ENCODE measurements at regions not wholly inside any gene's neighbourhood (a gene's known extent, or its start where the extent isn't known, plus 50 kb on each side); places are given as distances from the start of the nearest gene placed in this dataset.

DNA sequence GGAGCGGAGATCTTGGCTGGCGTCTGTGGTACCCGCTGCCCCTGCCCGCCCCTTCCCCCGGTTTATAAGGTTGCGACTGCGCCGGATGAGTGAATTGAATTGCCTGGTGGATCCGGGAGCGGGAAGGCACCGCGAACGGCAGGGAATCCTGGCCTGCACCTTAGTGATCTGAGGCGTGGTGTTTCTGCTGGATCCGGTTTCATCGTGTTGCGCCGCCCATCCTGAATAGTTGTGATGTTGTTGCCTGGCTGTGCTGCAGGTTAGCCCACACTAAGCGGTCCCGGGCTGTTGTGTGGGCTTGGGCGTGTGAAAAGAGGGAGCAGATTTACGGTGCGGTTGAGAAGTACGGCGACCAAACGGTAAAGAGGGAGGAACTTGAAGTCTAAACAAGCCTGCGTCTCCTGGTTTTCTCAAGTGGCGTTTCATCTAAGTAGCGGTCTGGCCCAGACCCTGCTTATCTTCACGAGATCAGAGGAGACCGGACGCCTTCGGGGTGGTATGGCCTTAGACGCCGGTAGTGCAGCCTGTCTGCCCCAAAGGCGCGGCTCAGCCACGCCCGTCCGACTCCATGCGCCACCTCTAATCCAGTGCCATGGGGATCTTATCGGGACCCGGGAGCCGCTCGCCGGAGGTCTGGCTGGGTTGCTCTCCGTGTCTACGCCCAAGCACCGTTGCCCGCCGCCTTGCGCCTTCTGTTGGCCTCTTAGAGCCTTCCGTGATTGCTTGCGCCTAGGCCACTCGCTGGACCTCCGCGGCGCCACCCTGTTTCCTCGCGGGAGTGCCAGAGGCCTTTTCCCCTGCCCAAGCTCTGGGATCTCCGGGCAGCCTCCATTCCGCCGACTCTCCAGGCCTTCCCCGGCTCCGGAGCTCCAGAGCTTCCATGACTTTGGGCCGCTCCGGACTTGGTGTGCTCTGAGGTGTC, 87.5 kb upstream of the RHOU start:
- Histone ChIP-seq H3K9me3 (no peaks in the 10 kb centered on the region), H3K4me1 (peaks cover 20 to 24% (median 20%) of the 10 kb centered on the region in 4 donors), H3K36me3 (no peaks in the 10 kb centered on the region), H3K27me3 (peaks cover 9 to 64% (median 56%) of the 10 kb centered on the region in 4 donors), H3K4me3 (peak overlapping the region; percentile 41 to 58 (median 42)), H3K27ac (replicated peaks in 1 of 4) (no peak overlapping the region)
- peak; percentile 91 for DNase-seq (ENCODE audit: extremely low spot score)
- WGBS: 5% methylated on average over 41 of the region's 67 CpGs
- intact Hi-C loops (cut with DNase I): no loop called here
- TF ChIP-seq POLR2A (IDR thresholded peaks at IDR 0.05; ENCODE audit: low read depth): no peak
- TF ChIP-seq POLR2AphosphoS5 (IDR thresholded peaks at IDR 0.05): no peak
- no peak for TF ChIP-seq EP300 (IDR thresholded peaks at IDR 0.05)
- TF ChIP-seq, protein P1, sequence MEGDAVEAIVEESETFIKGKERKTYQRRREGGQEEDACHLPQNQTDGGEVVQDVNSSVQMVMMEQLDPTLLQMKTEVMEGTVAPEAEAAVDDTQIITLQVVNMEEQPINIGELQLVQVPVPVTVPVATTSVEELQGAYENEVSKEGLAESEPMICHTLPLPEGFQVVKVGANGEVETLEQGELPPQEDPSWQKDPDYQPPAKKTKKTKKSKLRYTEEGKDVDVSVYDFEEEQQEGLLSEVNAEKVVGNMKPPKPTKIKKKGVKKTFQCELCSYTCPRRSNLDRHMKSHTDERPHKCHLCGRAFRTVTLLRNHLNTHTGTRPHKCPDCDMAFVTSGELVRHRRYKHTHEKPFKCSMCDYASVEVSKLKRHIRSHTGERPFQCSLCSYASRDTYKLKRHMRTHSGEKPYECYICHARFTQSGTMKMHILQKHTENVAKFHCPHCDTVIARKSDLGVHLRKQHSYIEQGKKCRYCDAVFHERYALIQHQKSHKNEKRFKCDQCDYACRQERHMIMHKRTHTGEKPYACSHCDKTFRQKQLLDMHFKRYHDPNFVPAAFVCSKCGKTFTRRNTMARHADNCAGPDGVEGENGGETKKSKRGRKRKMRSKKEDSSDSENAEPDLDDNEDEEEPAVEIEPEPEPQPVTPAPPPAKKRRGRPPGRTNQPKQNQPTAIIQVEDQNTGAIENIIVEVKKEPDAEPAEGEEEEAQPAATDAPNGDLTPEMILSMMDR (IDR thresholded peaks at IDR 0.05): no peak

DNA sequence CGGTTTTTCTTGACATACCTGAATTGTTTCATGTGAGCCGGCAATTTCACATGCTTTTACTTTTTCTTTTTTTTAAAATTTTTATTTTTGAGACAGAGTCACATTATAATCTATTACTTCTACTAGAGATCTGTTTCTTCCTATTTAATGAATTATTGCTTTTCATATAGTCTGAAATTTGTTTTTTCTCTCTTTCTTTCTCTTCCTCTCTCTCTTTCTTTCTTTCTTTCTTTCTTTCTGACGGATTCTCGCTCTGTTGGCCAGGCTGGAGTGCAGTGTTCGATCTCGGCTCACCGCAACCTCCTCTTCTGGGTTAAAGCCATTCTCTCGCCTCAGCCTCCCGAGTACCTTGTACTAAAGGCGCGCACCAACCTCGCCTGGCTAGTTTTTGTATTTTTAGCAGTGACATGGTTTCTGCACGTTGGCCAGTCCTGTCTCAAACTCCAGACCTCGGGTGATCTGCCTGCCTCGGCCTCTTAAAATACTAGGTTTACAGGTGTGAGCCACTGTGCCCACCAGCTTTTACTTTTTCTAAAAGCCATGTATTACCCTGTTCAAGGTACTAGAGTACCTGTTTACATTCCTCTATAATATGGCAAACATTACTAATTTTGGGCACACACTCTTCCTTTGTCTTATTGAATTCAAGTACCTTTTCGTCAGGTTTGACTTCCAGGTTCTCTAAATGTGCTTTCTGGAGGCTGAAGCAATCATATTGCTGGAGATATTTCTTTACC, 86.5 kb upstream of the RHOU start:
- intact Hi-C loops (cut with DNase I): no loop called here
- H3K27me3 ChIP-seq: peaks cover 9 to 74% (median 64%) of the 10 kb centered on the region in 4 donors
- no peak overlapping the region for H3K27ac ChIP-seq (replicated peaks in 1 of 4)
- TF ChIP-seq, protein P1 (IDR thresholded peaks at IDR 0.05): no peak
- TF ChIP-seq POLR2A (IDR thresholded peaks at IDR 0.05; ENCODE audit: low read depth) (no peak), POLR2AphosphoS5 (IDR thresholded peaks at IDR 0.05) (no peak), EP300 (IDR thresholded peaks at IDR 0.05) (no peak)
- H3K4me3 ChIP-seq: peak overlapping the region in 1 of 4 donors; percentile 41
- no peaks in the 10 kb centered on the region for H3K9me3 ChIP-seq
- H3K36me3 ChIP-seq: no peaks in the 10 kb centered on the region
- 63% methylated on average over 16 of the region's 16 CpGs for WGBS
- DNase-seq (ENCODE audit: extremely low spot score): peak; percentile 64
- peaks cover 20 to 24% (median 20%) of the 10 kb centered on the region in 4 donors for H3K4me1 ChIP-seq

DNA sequence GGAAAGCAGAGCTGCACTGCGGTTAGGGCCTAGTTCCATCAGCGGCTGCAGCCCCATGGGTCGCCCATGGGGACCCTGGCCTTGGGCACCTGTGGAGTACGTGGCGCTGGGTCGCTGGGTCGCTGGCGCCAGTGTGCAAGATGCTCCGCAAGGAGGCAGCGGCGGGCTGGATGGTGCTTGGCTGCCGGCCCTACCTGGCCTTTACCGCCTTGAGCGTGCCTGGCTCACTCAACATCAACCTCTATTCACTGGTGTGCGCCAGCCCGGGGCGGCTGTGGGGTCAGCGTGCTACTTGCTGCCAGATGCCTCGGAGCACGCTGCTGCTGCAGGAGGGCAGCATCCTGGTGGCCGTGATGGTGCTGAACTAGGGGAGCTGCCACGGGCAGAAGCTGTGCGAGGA, 85.1 kb upstream of the RHOU start:
- no peaks in the 10 kb centered on the region for H3K9me3 ChIP-seq
- no peak overlapping the region for H3K4me3 ChIP-seq
- peaks cover 20 to 24% (median 20%) of the 10 kb centered on the region in 4 donors for H3K4me1 ChIP-seq
- whole genome bisulfite sequencing: 31% methylated on average over 18 of the region's 23 CpGs
- TF ChIP-seq POLR2A (IDR thresholded peaks at IDR 0.05; ENCODE audit: low read depth) (no peak), EP300 (IDR thresholded peaks at IDR 0.05) (no peak), POLR2AphosphoS5 (IDR thresholded peaks at IDR 0.05) (no peak)
- TF ChIP-seq, protein P1 (IDR thresholded peaks at IDR 0.05): no peak
- no peak for DNase-seq (ENCODE audit: extremely low spot score)
- H3K27ac ChIP-seq (replicated peaks in 1 of 4): no peak overlapping the region
- H3K36me3 ChIP-seq: no peaks in the 10 kb centered on the region
- peaks cover 9 to 87% (median 70%) of the 10 kb centered on the region in 4 donors for H3K27me3 ChIP-seq
- intact Hi-C loops (cut with DNase I): no loop called here

DNA sequence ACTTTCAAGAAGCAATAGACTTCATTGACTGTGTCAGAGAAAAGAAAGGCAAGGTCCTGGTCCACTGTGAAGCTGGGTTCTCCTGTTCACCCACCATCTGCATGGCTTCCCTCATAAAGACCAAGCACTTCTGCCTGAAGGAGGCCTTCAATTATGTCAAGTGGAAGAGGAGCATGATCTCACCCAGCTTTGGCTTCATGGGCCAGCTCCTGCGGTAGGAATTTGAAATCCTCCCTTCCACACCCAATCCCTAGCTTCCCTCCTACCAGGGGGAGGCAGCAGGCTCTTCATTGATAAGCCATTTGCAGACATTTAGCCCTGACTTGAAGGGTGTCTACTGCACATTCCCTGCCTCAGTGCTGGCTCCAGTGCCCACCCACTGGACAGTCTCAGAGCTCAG, 84.3 kb upstream of the RHOU start:
- Histone ChIP-seq H3K4me3 (no peak overlapping the region), H3K4me1 (peaks cover 20 to 24% (median 20%) of the 10 kb centered on the region in 4 donors), H3K27ac (replicated peaks in 1 of 4) (no peak overlapping the region), H3K27me3 (peaks cover 9 to 95% (median 73%) of the 10 kb centered on the region in 4 donors), H3K9me3 (no peaks in the 10 kb centered on the region), H3K36me3 (no peaks in the 10 kb centered on the region)
- DNase-seq (ENCODE audit: extremely low spot score): no peak
- no peak for TF ChIP-seq EP300 (IDR thresholded peaks at IDR 0.05)
- TF ChIP-seq, protein P1 (IDR thresholded peaks at IDR 0.05): no peak
- TF ChIP-seq POLR2A (IDR thresholded peaks at IDR 0.05; ENCODE audit: low read depth): no peak
- no peak for TF ChIP-seq POLR2AphosphoS5 (IDR thresholded peaks at IDR 0.05)
- intact Hi-C loops (cut with DNase I): no loop called here
- WGBS: 80% methylated on average over 1 of the region's 1 CpG
